Gastrocnemius medialis (tissue), 4 donors: ENCODE measurements at regions not wholly inside any gene's neighbourhood (a gene's known extent, or its start where the extent isn't known, plus 50 kb on each side); places are given as distances from the start of the nearest gene placed in this dataset.
"Not testable (repeated sequence)": the region's sequence is repeated elsewhere in the genome, so short reads cannot be mapped to it uniquely, and the experiment has no call there.

Source experiments
- CTCF ChIP-seq, 5 experiments: fragments of 450-650 bp in 3 of 5; fragments of 200-600 bp in 2 of 5; sonication (generic) in 2 of 5; IDR thresholded peaks in 4 of 5; conservative IDR thresholded peaks in 1 of 5; 1 replicate in 4 of 5; 2 replicates in 1 of 5; pipeline ENCODE4 v1.5.1; 2016 to 2019; ENCODE audit warnings: antibody characterized with exemption in 5 of 5, mild to moderate bottlenecking in 3 of 5, moderate library complexity in 3 of 5
- POLR2A ChIP-seq, 2 donors: fragments of 450-650 bp; IDR thresholded peaks; one replicate each; pipeline ENCODE4 v1.6.1; 2017; ENCODE audit warnings: antibody characterized with exemption in 2 of 2, mild to moderate bottlenecking in 2 of 2, moderate library complexity in 2 of 2

GRCh38 chr21:10426812-10427211 is 94.6 kb upstream of the TPTE start:
- TF ChIP-seq CTCF (IDR thresholded peaks at IDR 0.05 in 4 of 5, conservative IDR thresholded peaks at IDR 0.05 in 1 of 5); POLR2A (IDR thresholded peaks at IDR 0.05): not testable (repeated sequence)
